Parathyroid adenoma (tissue), 2 donors: ENCODE measurements at regions not wholly inside any gene's neighbourhood (a gene's known extent, or its start where the extent isn't known, plus 50 kb on each side); places are given as distances from the start of the nearest gene placed in this dataset.

ENCODE experiments used
- H2AFZ ChIP-seq: fragments of 300-600 bp; sonication (generic); one replicate; pipeline ENCODE4 v1.7.0; 2017; ENCODE audit warnings: antibody characterized with exemption, mild to moderate bottlenecking
- H3K27ac ChIP-seq: fragments of 300-600 bp; sonication (generic); one replicate; pipeline ENCODE4 v1.7.0; 2017
- H3K27me3 ChIP-seq: fragments of 300-600 bp; sonication (generic); one replicate; pipeline ENCODE4 v1.7.0; 2017; ENCODE audit warnings: low read length; ENCODE audit not compliant: control insufficient read depth, insufficient read depth
- H3K36me3 ChIP-seq: fragments of 300-600 bp; sonication (generic); one replicate; pipeline ENCODE4 v1.7.0; 2017; ENCODE audit warnings: low read length; ENCODE audit not compliant: control insufficient read depth, insufficient read depth
- H3K4me1 ChIP-seq: fragments of 300-600 bp; sonication (generic); one replicate; pipeline ENCODE4 v1.7.0; 2017; ENCODE audit warnings: control low read depth
- H3K4me2 ChIP-seq: fragments of 300-600 bp; sonication (generic); one replicate; pipeline ENCODE4 v1.7.0; 2017; ENCODE audit warnings: low read length
- H3K4me3 ChIP-seq: fragments of 300-600 bp; sonication (generic); one replicate; pipeline ENCODE4 v1.7.0; 2017; ENCODE audit warnings: low read depth, low read length
- H3K79me2 ChIP-seq: fragments of 300-600 bp; sonication (generic); one replicate; pipeline ENCODE4 v1.7.0; 2017; ENCODE audit warnings: control low read depth
- H3K9ac ChIP-seq: fragments of 300-600 bp; sonication (generic); one replicate; pipeline ENCODE4 v1.7.0; 2017; ENCODE audit warnings: mild to moderate bottlenecking
- H3K9me3 ChIP-seq: fragments of 300-600 bp; sonication (generic); one replicate; pipeline ENCODE4 v1.7.0; 2017; ENCODE audit warnings: low read length; ENCODE audit not compliant: control insufficient read depth
- CTCF ChIP-seq: fragments of 300-600 bp; sonication (generic); IDR thresholded peaks from one replicate; pipeline ENCODE4 v1.7.0; 2017; ENCODE audit warnings: antibody characterized with exemption, mild to moderate bottlenecking
- donor health status: primary hyperparathyroidism.

DNA sequence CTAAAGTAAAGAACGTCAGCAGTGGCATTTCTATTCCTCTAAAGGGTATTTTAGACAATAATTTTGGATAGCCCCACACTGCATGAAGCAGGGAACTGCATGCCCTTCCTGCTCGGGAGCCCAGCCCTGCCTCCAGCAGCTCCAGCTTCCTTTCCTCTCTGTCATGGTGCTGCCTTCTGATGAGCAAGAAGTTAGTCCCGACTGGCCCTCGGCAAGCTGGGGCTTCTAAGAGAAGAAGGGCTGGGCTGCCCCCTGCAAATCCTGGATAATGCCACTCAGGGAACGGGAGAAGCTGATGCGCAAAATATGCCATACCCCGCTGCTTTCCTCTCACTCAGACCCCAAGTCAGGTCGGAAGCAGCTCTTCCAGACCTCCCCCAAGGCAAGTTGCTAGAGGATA is 296.4 kb downstream of the ETS1 start:
- Histone ChIP-seq H3K4me3 (no peak overlapping the region), H3K4me1 (no peaks in the 10 kb centered on the region), H3K9ac (no peak overlapping the region)

DNA sequence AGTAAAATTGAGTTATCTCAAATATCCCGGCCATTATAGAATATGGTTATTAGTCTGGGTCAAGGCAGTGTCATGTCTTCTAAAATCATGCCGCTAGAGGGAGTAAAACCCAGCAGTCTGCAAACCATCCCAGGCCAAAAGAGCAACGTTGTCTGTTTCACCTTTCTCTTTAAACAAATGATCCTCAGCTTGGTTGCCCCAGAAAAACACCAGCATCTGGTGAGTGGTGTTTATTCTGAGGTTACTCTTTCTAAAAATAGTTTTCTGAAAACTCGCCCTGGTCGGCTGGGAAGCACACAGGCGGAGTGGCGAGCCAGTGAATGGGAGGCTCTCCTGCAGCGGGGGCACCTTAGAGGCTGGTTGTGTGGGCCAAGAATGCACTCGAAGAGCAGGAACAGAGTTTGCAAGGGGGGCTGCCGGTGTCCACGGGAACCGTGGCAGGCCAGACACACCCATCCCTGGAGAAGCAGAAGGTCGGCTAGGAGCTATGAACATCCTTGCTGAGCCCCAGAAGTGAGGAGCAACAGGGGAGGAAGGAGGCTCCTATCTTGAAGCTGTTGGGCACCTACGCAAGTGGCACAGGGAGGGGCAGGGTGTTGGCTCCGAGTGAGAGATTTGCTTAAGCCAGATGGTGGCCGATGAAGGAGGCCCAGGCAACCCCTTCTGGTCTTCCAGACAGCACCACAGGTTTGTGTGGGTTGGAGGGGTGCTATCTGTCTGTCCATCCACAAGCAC is 297.1 kb downstream of the ETS1 start:
- H3K4me1 ChIP-seq = no peaks in the 10 kb centered on the region
- H3K4me3 ChIP-seq = no peak overlapping the region
- H3K27ac ChIP-seq = peak overlapping the region; percentile 57
- peak overlapping the region; percentile 31 for H3K4me2 ChIP-seq
- peak; percentile 67 for TF ChIP-seq CTCF
- H3K9ac ChIP-seq = no peak overlapping the region
- H3K79me2 ChIP-seq = no peaks in the 10 kb centered on the region
- H3K9me3 ChIP-seq = no peaks in the 10 kb centered on the region
- no peaks in the 10 kb centered on the region for H3K27me3 ChIP-seq
- H3K36me3 ChIP-seq = no peaks in the 10 kb centered on the region
- H2AFZ ChIP-seq = peak overlapping the region; percentile 48

More for the DNA sequence above, 296.4 kb downstream of the ETS1 start:
- Histone ChIP-seq H3K4me2 (no peak overlapping the region), H3K79me2 (no peaks in the 10 kb centered on the region), H3K27ac (no peak overlapping the region), H2AFZ (no peak overlapping the region), H3K36me3 (no peaks in the 10 kb centered on the region), H3K9me3 (no peaks in the 10 kb centered on the region), H3K27me3 (no peaks in the 10 kb centered on the region)
- no peak for TF ChIP-seq CTCF

- Histone ChIP-seq H3K9me3 (no peaks in the 10 kb centered on the region), H3K4me2 (no peak overlapping the region), H3K79me2 (no peaks in the 10 kb centered on the region), H3K4me1 (no peaks in the 10 kb centered on the region), H3K9ac (no peak overlapping the region), H3K27me3 (no peaks in the 10 kb centered on the region), H3K4me3 (no peak overlapping the region), H3K27ac (no peak overlapping the region), H3K36me3 (no peaks in the 10 kb centered on the region), H2AFZ (no peak overlapping the region)
- TF ChIP-seq CTCF = no peak
Observed at GRCh38 chr11:128289048-128289447, 298.3 kb downstream of the ETS1 start.

GRCh38 chr11:128288368-128288767 is 299.0 kb downstream of the ETS1 start:
- no peaks in the 10 kb centered on the region for H3K4me1 ChIP-seq
- no peak for TF ChIP-seq CTCF

GRCh38 chr11:128285321-128285720 is 302.0 kb downstream of the ETS1 start:
- Histone ChIP-seq H3K4me1 (no peaks in the 10 kb centered on the region), H3K4me2 (no peak overlapping the region), H3K9ac (no peak overlapping the region), H3K36me3 (no peaks in the 10 kb centered on the region), H3K9me3 (no peaks in the 10 kb centered on the region), H3K27me3 (no peaks in the 10 kb centered on the region), H3K27ac (no peak overlapping the region), H2AFZ (no peak overlapping the region), H3K4me3 (no peak overlapping the region), H3K79me2 (no peaks in the 10 kb centered on the region)
- no peak for TF ChIP-seq CTCF

More at GRCh38 chr11:128288368-128288767, 299.0 kb downstream of the ETS1 start:
- Histone ChIP-seq H3K4me2 (no peak overlapping the region), H3K4me3 (no peak overlapping the region), H3K36me3 (no peaks in the 10 kb centered on the region), H3K9me3 (no peaks in the 10 kb centered on the region), H3K27ac (no peak overlapping the region), H2AFZ (no peak overlapping the region), H3K9ac (no peak overlapping the region), H3K27me3 (no peaks in the 10 kb centered on the region), H3K79me2 (no peaks in the 10 kb centered on the region)
